HepG2 (cell line): ENCODE measurements at regions not wholly inside any gene's neighbourhood (a gene's known extent, or its start where the extent isn't known, plus 50 kb on each side); places are given as distances from the start of the nearest gene placed in this dataset.

ENCODE experiments used
- ATAC-seq: fragments of 200-7000 bp; cut with Tn5 transposase; 3 replicates; pipeline ENCODE4 v1.9.1; 2020; ENCODE audit warnings: mild to moderate bottlenecking, moderate library complexity
- BruUV-seq: library from RNA; stranded (reverse); fragments of 400-500 nt; replicated peaks from 2 replicates; lab custom pipeline; 2021; lab: Mats Ljungman, UMichigan
- CTCF ChIA-PET: fragments of 300-600 bp; formaldehyde crosslinking; extraction: SDS; loops from one replicate; lab custom pipeline; 2021; ENCODE audit warnings: low total read pairs, inconsistent platforms, low intra/inter-chr PET ratio; lab: Yijun Ruan, JAX
- POLR2A ChIA-PET: fragments of 350-600 bp; sonication (Branson Sonifier 250); formaldehyde crosslinking; loops from one replicate; lab custom pipeline; 2020; ENCODE audit warnings: antibody characterized with exemption, inconsistent platforms; lab: Yijun Ruan, JAX
- DNase-seq: peaks from one replicate; pipeline ENCODE4 v3.0.0-alpha.2; 2015; ENCODE audit warnings: low spot score
- FAIRE-seq: peaks from 3 replicates; lab custom pipeline; 2011; peaks lifted over from hg19 to GRCh38; lab: Jason Lieb, UNC
- H2AFZ ChIP-seq: one replicate; pipeline ENCODE4 v1.6.1; 2011; ENCODE audit warnings: low read length, inconsistent platforms
- H3K27ac ChIP-seq: fragments of 300-600 bp; 3 replicates; pipeline ENCODE4 v1.8.0; 2011; ENCODE audit warnings: mixed run types, mild to moderate bottlenecking, mixed read lengths, low read length, inconsistent platforms; ENCODE audit not compliant: insufficient read depth; ENCODE audit errors: extremely low read length
- H3K27me3 ChIP-seq, 2 experiments: fragments of 200-600 bp in 1 of 2; 2 replicates in 1 of 2; 3 replicates in 1 of 2; pipeline versions ENCODE4 v1.6.0 to v1.8.0; 2011; ENCODE audit warnings: low read length in 2 of 2, mild to moderate bottlenecking in 2 of 2, moderate library complexity in 2 of 2, inconsistent platforms in 1 of 2; ENCODE audit not compliant: insufficient read depth in 2 of 2, control insufficient read depth in 1 of 2
- H3K36me3 ChIP-seq, 2 experiments: fragments of 200-600 bp in 1 of 2; replicated peaks in 1 of 2; 2 replicates in 1 of 2; 3 replicates in 1 of 2; pipeline versions ENCODE4 v1.5.1 to v1.8.0; 2011; ENCODE audit warnings: low read length in 2 of 2, inconsistent platforms in 1 of 2; ENCODE audit not compliant: insufficient read depth in 2 of 2, control insufficient read depth in 1 of 2
- H3K4me1 ChIP-seq: 2 replicates; pipeline ENCODE4 v1.5.1; 2012; ENCODE audit warnings: low read length, inconsistent platforms; ENCODE audit not compliant: insufficient read depth
- H3K4me2 ChIP-seq: 2 replicates; pipeline ENCODE4 v1.6.0; 2011; ENCODE audit warnings: low read depth, low read length, inconsistent platforms
- H3K4me3 ChIP-seq, 3 experiments: fragments of 200-600 bp in 1 of 3; sonication (generic), shearing (Covaris generic) in 1 of 3; replicated peaks in 1 of 3; 2 replicates each; pipeline ENCODE4 v1.5.1; 2011 to 2016; ENCODE audit warnings: low read length in 3 of 3, inconsistent platforms in 2 of 3, low read depth in 2 of 3, mild to moderate bottlenecking in 2 of 3, control low read depth in 1 of 3, mixed read lengths in 1 of 3; ENCODE audit not compliant: insufficient read depth in 1 of 3
- H3K79me2 ChIP-seq: one replicate; pipeline ENCODE4 v1.6.1; 2011; ENCODE audit warnings: low read length, inconsistent platforms; ENCODE audit not compliant: insufficient read depth
- H3K9ac ChIP-seq: 2 replicates; pipeline ENCODE4 v1.6.0; 2011; ENCODE audit warnings: mild to moderate bottlenecking, low read depth, low read length, inconsistent platforms; ENCODE audit not compliant: insufficient read depth
- H3K9me3 ChIP-seq: 2 replicates; pipeline ENCODE4 v1.5.1; 2012; ENCODE audit warnings: mild to moderate bottlenecking, low read length
- H4K20me1 ChIP-seq: 2 replicates; pipeline ENCODE4 v1.6.0; 2011; ENCODE audit warnings: inconsistent platforms, mild to moderate bottlenecking, low read length, moderate library complexity; ENCODE audit not compliant: insufficient read depth
- HCFC1 ChIP-seq: fragments of 150-350 bp; IDR thresholded peaks from 2 replicates; pipeline ENCODE4 v1.6.1; 2014; ENCODE audit warnings: low read depth, low read length
- HNRNPL ChIP-seq: fragments of 200-400 bp; formaldehyde crosslinking; IDR thresholded peaks from 2 replicates; pipeline ENCODE4 v1.6.1; 2017; ENCODE audit warnings: mild to moderate bottlenecking, low read depth, low read length
- MBNL3 ChIP-seq: fragments of 250-450 bp; sonication (Bioruptor Pico); conservative IDR thresholded peaks from 2 replicates; pipeline ENCODE4 v1.8.0; 2022; ENCODE audit warnings: mild to moderate bottlenecking, inconsistent platforms
- MXD3 ChIP-seq: IDR thresholded peaks from 2 replicates; pipeline ENCODE4 v1.6.1; 2016; ENCODE audit warnings: mild to moderate bottlenecking, missing biosample characterization, missing genetic modification reagents
- SNAPC2 ChIP-seq: sonication (generic); formaldehyde crosslinking; IDR thresholded peaks from 2 replicates; pipeline ENCODE4 v1.8.1; 2022; ENCODE audit warnings: mild to moderate bottlenecking, missing genetic modification reagents
- THAP11 ChIP-seq: IDR thresholded peaks from 2 replicates; pipeline ENCODE4 v1.6.1; 2016; ENCODE audit warnings: missing biosample characterization, missing genetic modification reagents
- XBP1 ChIP-seq: sonication (generic); formaldehyde crosslinking; IDR thresholded peaks from 2 replicates; pipeline ENCODE4 v1.5.0; 2020; ENCODE audit warnings: missing genetic modification reagents
- ZFP36 ChIP-seq: fragments of 150-350 bp; IDR thresholded peaks from 2 replicates; pipeline ENCODE4 v1.6.1; 2018; ENCODE audit warnings: borderline replicate concordance, low read length, low read depth; ENCODE audit not compliant: partially characterized antibody
- ZNF670 ChIP-seq: sonication (generic); formaldehyde crosslinking; IDR thresholded peaks from 2 replicates; pipeline ENCODE4 v1.8.0; 2022; ENCODE audit warnings: mild to moderate bottlenecking, missing genetic modification reagents, borderline replicate concordance
- WGBS: methylation state at CpG from one replicate; pipeline ENCODE4 v1.1.6; 2017; ENCODE audit warnings: low lambda C conversion rate; 5-methylcytosine and 5-hydroxymethylcytosine counted together
- in situ Hi-C: cut with HindIII; loops from 2 replicates; pipeline ENCODE4 v1.10.0; 2017; ENCODE audit warnings: low pct_unique_long_range_greater_than_20kb; ENCODE audit not compliant: extremely low pct_ligation_motif_present
- intact Hi-C: fragments of 100-400 bp; cut with micrococcal nuclease; formaldehyde crosslinking; loops from one replicate; pipeline ENCODE4 v1.10.0; 2022; ENCODE audit not compliant: unreplicated experiment
- TF ChIP-seq, protein P1 (sequence below): sonication (generic); formaldehyde crosslinking; IDR thresholded peaks from 2 replicates; pipeline ENCODE4 v1.5.0; 2020; ENCODE audit warnings: missing genetic modification reagents

- Histone ChIP-seq H3K4me2 (no peak overlapping the region), H3K79me2 (no peaks in the 10 kb centered on the region), H3K27ac (no peak overlapping the region), H3K9me3 (peaks cover 5% of the 10 kb centered on the region; the same call in 1 of the 2 replicates), H3K27me3 (no peaks in the 10 kb centered on the region; a peak in 1 of 5 replicates), H3K4me3 (no peak overlapping the region), H2AFZ (no peak overlapping the region), H3K4me1 (no peaks in the 10 kb centered on the region), H4K20me1 (no peaks in the 10 kb centered on the region), H3K9ac (no peak overlapping the region), H3K36me3 (no peaks in the 10 kb centered on the region)
- no peak for FAIRE-seq
- in situ Hi-C loops (no loop called here), intact Hi-C loops (no loop called here)
- CTCF ChIA-PET: no interaction called here
- no peak for ATAC-seq
- DNase-seq: no peak
- BruUV-seq: no TSS peak
- TF ChIP-seq, protein P1, sequence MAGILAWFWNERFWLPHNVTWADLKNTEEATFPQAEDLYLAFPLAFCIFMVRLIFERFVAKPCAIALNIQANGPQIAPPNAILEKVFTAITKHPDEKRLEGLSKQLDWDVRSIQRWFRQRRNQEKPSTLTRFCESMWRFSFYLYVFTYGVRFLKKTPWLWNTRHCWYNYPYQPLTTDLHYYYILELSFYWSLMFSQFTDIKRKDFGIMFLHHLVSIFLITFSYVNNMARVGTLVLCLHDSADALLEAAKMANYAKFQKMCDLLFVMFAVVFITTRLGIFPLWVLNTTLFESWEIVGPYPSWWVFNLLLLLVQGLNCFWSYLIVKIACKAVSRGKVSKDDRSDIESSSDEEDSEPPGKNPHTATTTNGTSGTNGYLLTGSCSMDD: no peak
- TF ChIP-seq MBNL3 (CRISPR knock-in tag): no peak
- no peak for TF ChIP-seq ZFP36
- TF ChIP-seq THAP11 (CRISPR knock-in tag): no peak
- no peak for TF ChIP-seq XBP1 (CRISPR knock-in tag)
- TF ChIP-seq SNAPC2 (CRISPR knock-in tag): no peak
- no peak for TF ChIP-seq ZNF670 (CRISPR knock-in tag)
- no peak for TF ChIP-seq HNRNPL
- TF ChIP-seq HCFC1: no peak
- no peak for TF ChIP-seq MXD3
- POLR2A ChIA-PET: no interaction called here
- 2% methylated on average over 2 of the region's 2 CpGs for WGBS
These were observed 628.8 kb upstream of the RGMB start for GRCh38 chr5:98144710-98145109.
